Stimulated activated naive CD8-positive, alpha-beta T cell treated with anti-CD3 and anti-CD28 coated beads, Interleukin-15, Interleukin-2, amounts not matched to agents 100 ng/mL and 50 ng/mL, for 24 hours (primary cell): ENCODE measurements at regions not wholly inside any gene's neighbourhood (a gene's known extent, or its start where the extent isn't known, plus 50 kb on each side); places are given as distances from the start of the nearest gene placed in this dataset.

ENCODE experiments used
- H3K27ac Mint-ChIP-seq: one replicate; pipeline ENCODE4 v1.8.0; 2021; ENCODE audit warnings: mild to moderate bottlenecking, mixed read lengths
- H3K27me3 Mint-ChIP-seq: one replicate; pipeline ENCODE4 v1.8.0; 2021; ENCODE audit warnings: mixed read lengths
- H3K36me3 Mint-ChIP-seq: one replicate; pipeline ENCODE4 v1.8.0; 2021; ENCODE audit warnings: low read depth, mixed read lengths
- H3K4me1 Mint-ChIP-seq: one replicate; pipeline ENCODE4 v1.8.0; 2021; ENCODE audit warnings: low read depth, mixed read lengths
- H3K4me3 Mint-ChIP-seq: one replicate; pipeline ENCODE4 v1.8.0; 2021; ENCODE audit warnings: mild to moderate bottlenecking, mixed read lengths
- H3K9me3 Mint-ChIP-seq: one replicate; pipeline ENCODE4 v1.8.0; 2021; ENCODE audit warnings: mixed read lengths

- Mint-ChIP-seq H3K4me1 (no peaks in the 10 kb centered on the region), H3K27me3 (no peaks in the 10 kb centered on the region), H3K27ac (no peak overlapping the region), H3K4me3 (no peak overlapping the region), H3K36me3 (no peaks in the 10 kb centered on the region), H3K9me3 (peaks cover 4% of the 10 kb centered on the region)
Measured at GRCh38 chr4:171142639-171143038, 670.6 kb upstream of the GALNTL6 start.

- H3K4me3 Mint-ChIP-seq, result no peak overlapping the region
- H3K4me1 Mint-ChIP-seq, result no peaks in the 10 kb centered on the region
- H3K27me3 Mint-ChIP-seq, result no peaks in the 10 kb centered on the region
- peaks cover 4% of the 10 kb centered on the region for H3K9me3 Mint-ChIP-seq
- H3K36me3 Mint-ChIP-seq, result no peaks in the 10 kb centered on the region
- H3K27ac Mint-ChIP-seq, result no peak overlapping the region
Measured at GRCh38 chr4:171142045-171142444, 671.2 kb upstream of the GALNTL6 start.

- Mint-ChIP-seq H3K27ac (no peak overlapping the region), H3K9me3 (no peaks in the 10 kb centered on the region), H3K4me1 (no peaks in the 10 kb centered on the region), H3K36me3 (no peaks in the 10 kb centered on the region), H3K27me3 (no peaks in the 10 kb centered on the region), H3K4me3 (no peak overlapping the region)
Measured at GRCh38 chr4:171130256-171130801, 682.9 kb upstream of the GALNTL6 start.

- no peak overlapping the region for H3K27ac Mint-ChIP-seq
- peaks cover 11% of the 10 kb centered on the region for H3K9me3 Mint-ChIP-seq
- H3K36me3 Mint-ChIP-seq, result no peaks in the 10 kb centered on the region
- no peaks in the 10 kb centered on the region for H3K27me3 Mint-ChIP-seq
- no peaks in the 10 kb centered on the region for H3K4me1 Mint-ChIP-seq
- H3K4me3 Mint-ChIP-seq, result no peak overlapping the region
Measured at GRCh38 chr4:171118091-171118490, 695.1 kb upstream of the GALNTL6 start.

- no peaks in the 10 kb centered on the region for H3K36me3 Mint-ChIP-seq
- no peaks in the 10 kb centered on the region for H3K4me1 Mint-ChIP-seq
- peaks cover 11% of the 10 kb centered on the region for H3K9me3 Mint-ChIP-seq
- H3K27me3 Mint-ChIP-seq, result no peaks in the 10 kb centered on the region
- no peak overlapping the region for H3K4me3 Mint-ChIP-seq
- H3K27ac Mint-ChIP-seq, result no peak overlapping the region
Measured at GRCh38 chr4:171117457-171117856, 695.7 kb upstream of the GALNTL6 start.

- Mint-ChIP-seq H3K27me3 (no peaks in the 10 kb centered on the region), H3K4me1 (no peaks in the 10 kb centered on the region), H3K36me3 (no peaks in the 10 kb centered on the region), H3K9me3 (peaks cover 13% of the 10 kb centered on the region), H3K4me3 (no peak overlapping the region), H3K27ac (no peak overlapping the region)
Measured at GRCh38 chr4:171101845-171102244, 711.4 kb upstream of the GALNTL6 start.

- Mint-ChIP-seq H3K4me3 (no peak overlapping the region), H3K4me1 (no peaks in the 10 kb centered on the region), H3K27me3 (no peaks in the 10 kb centered on the region)
Measured at GRCh38 chr4:171087089-171087488, 726.1 kb upstream of the GALNTL6 start.

GRCh38 chr4:171067422-171067821, 745.8 kb upstream of the GALNTL6 start:
- Mint-ChIP-seq H3K27me3 (no peaks in the 10 kb centered on the region), H3K36me3 (no peaks in the 10 kb centered on the region), H3K9me3 (no peaks in the 10 kb centered on the region), H3K4me1 (no peaks in the 10 kb centered on the region), H3K27ac (no peak overlapping the region), H3K4me3 (no peak overlapping the region)

More at GRCh38 chr4:171087089-171087488, 726.1 kb upstream of the GALNTL6 start:
- H3K36me3 Mint-ChIP-seq, result no peaks in the 10 kb centered on the region
- H3K27ac Mint-ChIP-seq, result no peak overlapping the region
- H3K9me3 Mint-ChIP-seq, result no peaks in the 10 kb centered on the region

- Mint-ChIP-seq H3K27me3 (no peaks in the 10 kb centered on the region), H3K9me3 (peaks cover 6% of the 10 kb centered on the region), H3K4me1 (no peaks in the 10 kb centered on the region), H3K4me3 (no peak overlapping the region), H3K27ac (no peak overlapping the region), H3K36me3 (no peaks in the 10 kb centered on the region)
Measured at GRCh38 chr4:171049380-171049779, 763.8 kb upstream of the GALNTL6 start.

GRCh38 chr4:171042989-171043524, 770.1 kb upstream of the GALNTL6 start:
- H3K9me3 Mint-ChIP-seq, result peaks cover 14% of the 10 kb centered on the region
- H3K27me3 Mint-ChIP-seq, result no peaks in the 10 kb centered on the region
- H3K36me3 Mint-ChIP-seq, result no peaks in the 10 kb centered on the region
- H3K27ac Mint-ChIP-seq, result no peak overlapping the region
- no peak overlapping the region for H3K4me3 Mint-ChIP-seq
- H3K4me1 Mint-ChIP-seq, result no peaks in the 10 kb centered on the region

GRCh38 chr4:171035909-171036308, 777.3 kb upstream of the GALNTL6 start:
- Mint-ChIP-seq H3K4me1 (no peaks in the 10 kb centered on the region), H3K4me3 (no peak overlapping the region), H3K27me3 (no peaks in the 10 kb centered on the region), H3K36me3 (no peaks in the 10 kb centered on the region), H3K9me3 (no peaks in the 10 kb centered on the region), H3K27ac (no peak overlapping the region)

GRCh38 chr4:171031338-171031737, 781.9 kb upstream of the GALNTL6 start:
- Mint-ChIP-seq H3K9me3 (peaks cover 3% of the 10 kb centered on the region), H3K27me3 (no peaks in the 10 kb centered on the region), H3K4me3 (no peak overlapping the region), H3K27ac (no peak overlapping the region), H3K4me1 (no peaks in the 10 kb centered on the region), H3K36me3 (no peaks in the 10 kb centered on the region)

- no peaks in the 10 kb centered on the region for H3K4me1 Mint-ChIP-seq
- peaks cover 3% of the 10 kb centered on the region for H3K9me3 Mint-ChIP-seq
- no peak overlapping the region for H3K4me3 Mint-ChIP-seq
- no peaks in the 10 kb centered on the region for H3K36me3 Mint-ChIP-seq
- H3K27me3 Mint-ChIP-seq, result no peaks in the 10 kb centered on the region
- no peak overlapping the region for H3K27ac Mint-ChIP-seq
Measured at GRCh38 chr4:171025776-171026175, 787.4 kb upstream of the GALNTL6 start.

- no peaks in the 10 kb centered on the region for H3K36me3 Mint-ChIP-seq
- H3K27me3 Mint-ChIP-seq, result no peaks in the 10 kb centered on the region
- peaks cover 3% of the 10 kb centered on the region for H3K9me3 Mint-ChIP-seq
- H3K27ac Mint-ChIP-seq, result no peak overlapping the region
- H3K4me1 Mint-ChIP-seq, result no peaks in the 10 kb centered on the region
- no peak overlapping the region for H3K4me3 Mint-ChIP-seq
Measured at GRCh38 chr4:171025343-171025742, 787.9 kb upstream of the GALNTL6 start.

- no peak overlapping the region for H3K27ac Mint-ChIP-seq
- no peaks in the 10 kb centered on the region for H3K4me1 Mint-ChIP-seq
- no peaks in the 10 kb centered on the region for H3K27me3 Mint-ChIP-seq
- H3K4me3 Mint-ChIP-seq, result no peak overlapping the region
- peaks cover 3% of the 10 kb centered on the region for H3K9me3 Mint-ChIP-seq
- no peaks in the 10 kb centered on the region for H3K36me3 Mint-ChIP-seq
Measured at GRCh38 chr4:171024720-171025303, 788.4 kb upstream of the GALNTL6 start.

- Mint-ChIP-seq H3K9me3 (no peaks in the 10 kb centered on the region), H3K27ac (no peak overlapping the region), H3K4me3 (no peak overlapping the region), H3K27me3 (no peaks in the 10 kb centered on the region), H3K4me1 (no peaks in the 10 kb centered on the region), H3K36me3 (no peaks in the 10 kb centered on the region)
Measured at GRCh38 chr4:171022824-171023230, 790.4 kb upstream of the GALNTL6 start.
